Tibial artery (tissue), 4 donors: ENCODE measurements at regions not wholly inside any gene's neighbourhood (a gene's known extent, or its start where the extent isn't known, plus 50 kb on each side); places are given as distances from the start of the nearest gene placed in this dataset.

ENCODE experiments used
- DNase-seq, 2 donors: peaks; one replicate each; pipeline ENCODE4 v3.0.0-alpha.2; 2019
- H3K27ac ChIP-seq, 2 donors: fragments of 200-600 bp; sonication (generic) in 1 of 2; 1 replicate in 1 of 2; 2 replicates in 1 of 2; pipeline ENCODE4 v1.5.1; 2018 to 2019; ENCODE audit warnings: mild to moderate bottlenecking in 1 of 2
- H3K27me3 ChIP-seq, 2 donors: fragments of 200-600 bp; sonication (generic) in 1 of 2; one replicate each; pipeline versions ENCODE4 v1.5.1 to v1.6.0; 2016 to 2019
- H3K36me3 ChIP-seq, 3 donors: fragments of 200-600 bp; sonication (generic) in 2 of 3; one replicate each; pipeline ENCODE4 v1.5.1; 2016 to 2019; ENCODE audit warnings: mild to moderate bottlenecking in 2 of 3
- H3K4me1 ChIP-seq, 4 donors: fragments of 200-600 bp; sonication (generic) in 2 of 4; 1 replicate in 3 of 4; 2 replicates in 1 of 4; pipeline ENCODE4 v1.5.1; 2016 to 2019
- H3K4me3 ChIP-seq, 2 donors: fragments of 200-600 bp; sonication (generic) in 1 of 2; 1 replicate in 1 of 2; 2 replicates in 1 of 2; pipeline ENCODE4 v1.5.1; 2018 to 2019; ENCODE audit warnings: mild to moderate bottlenecking in 2 of 2
- H3K9me3 ChIP-seq, 3 donors: fragments of 200-600 bp; sonication (generic) in 1 of 3; one replicate each; pipeline ENCODE4 v1.5.1; 2016 to 2019
- CTCF ChIP-seq, 2 experiments: fragments of 200-600 bp in 1 of 2; fragments of 450-650 bp in 1 of 2; IDR thresholded peaks; one replicate each; pipeline ENCODE4 v1.5.1; 2017 to 2019; ENCODE audit warnings: antibody characterized with exemption in 2 of 2, mild to moderate bottlenecking in 1 of 2, moderate library complexity in 1 of 2
- intact Hi-C: fragments of 100-400 bp; cut with DNase I; formaldehyde crosslinking; loops from one replicate; pipeline ENCODE4 v1.15.0; 2023; ENCODE audit warnings: low total_unique reads

GRCh38 chr4:181150191-181150590, 1093.0 kb upstream of the TENM3 start:
- no peaks in the 10 kb centered on the region for H3K9me3 ChIP-seq
- TF ChIP-seq CTCF (IDR thresholded peaks at IDR 0.05), result no peak
- DNase-seq, result no peak
- H3K4me1 ChIP-seq, result no peaks in the 10 kb centered on the region
- H3K4me3 ChIP-seq, result no peak overlapping the region
- no peaks in the 10 kb centered on the region for H3K36me3 ChIP-seq
- H3K27ac ChIP-seq, result no peak overlapping the region
- intact Hi-C loops, result no loop called here
- no peaks in the 10 kb centered on the region for H3K27me3 ChIP-seq

GRCh38 chr4:181151856-181152255, 1091.3 kb upstream of the TENM3 start:
- intact Hi-C loops, result no loop called here
- Histone ChIP-seq H3K27me3 (no peaks in the 10 kb centered on the region), H3K9me3 (no peaks in the 10 kb centered on the region), H3K36me3 (no peaks in the 10 kb centered on the region), H3K4me3 (no peak overlapping the region), H3K4me1 (no peaks in the 10 kb centered on the region), H3K27ac (no peak overlapping the region)
- TF ChIP-seq CTCF (IDR thresholded peaks at IDR 0.05), result no peak
- DNase-seq, result no peak

GRCh38 chr4:181157647-181158046, 1085.6 kb upstream of the TENM3 start:
- no peak for DNase-seq
- no peak overlapping the region for H3K4me3 ChIP-seq
- no peaks in the 10 kb centered on the region for H3K9me3 ChIP-seq
- no peak overlapping the region for H3K27ac ChIP-seq
- H3K27me3 ChIP-seq, result no peaks in the 10 kb centered on the region
- TF ChIP-seq CTCF (IDR thresholded peaks at IDR 0.05), result no peak
- intact Hi-C loops, result no loop called here
- no peaks in the 10 kb centered on the region for H3K36me3 ChIP-seq
- no peaks in the 10 kb centered on the region for H3K4me1 ChIP-seq

GRCh38 chr4:181158971-181159370, 1084.2 kb upstream of the TENM3 start:
- no peaks in the 10 kb centered on the region for H3K27me3 ChIP-seq
- no peak for TF ChIP-seq CTCF (IDR thresholded peaks at IDR 0.05)
- H3K9me3 ChIP-seq, result no peaks in the 10 kb centered on the region
- no peaks in the 10 kb centered on the region for H3K4me1 ChIP-seq
- H3K4me3 ChIP-seq, result no peak overlapping the region
- intact Hi-C loops, result no loop called here
- no peak overlapping the region for H3K27ac ChIP-seq
- H3K36me3 ChIP-seq, result no peaks in the 10 kb centered on the region
- no peak for DNase-seq

GRCh38 chr4:181161669-181162068, 1081.5 kb upstream of the TENM3 start:
- no peaks in the 10 kb centered on the region for H3K4me1 ChIP-seq
- intact Hi-C loops, result no loop called here
- no peaks in the 10 kb centered on the region for H3K36me3 ChIP-seq
- no peaks in the 10 kb centered on the region for H3K9me3 ChIP-seq
- DNase-seq, result no peak
- H3K27me3 ChIP-seq, result no peaks in the 10 kb centered on the region
- H3K27ac ChIP-seq, result no peak overlapping the region
- no peak overlapping the region for H3K4me3 ChIP-seq
- TF ChIP-seq CTCF (IDR thresholded peaks at IDR 0.05), result no peak

GRCh38 chr4:181162266-181162665, 1080.9 kb upstream of the TENM3 start:
- H3K9me3 ChIP-seq, result no peaks in the 10 kb centered on the region
- H3K4me1 ChIP-seq, result no peaks in the 10 kb centered on the region
- TF ChIP-seq CTCF (IDR thresholded peaks at IDR 0.05), result no peak
- no peak for DNase-seq
- H3K27ac ChIP-seq, result no peak overlapping the region
- no peak overlapping the region for H3K4me3 ChIP-seq
- no peaks in the 10 kb centered on the region for H3K27me3 ChIP-seq
- intact Hi-C loops, result no loop called here
- no peaks in the 10 kb centered on the region for H3K36me3 ChIP-seq
